ENCODE measurements at regions not wholly inside any gene's neighbourhood (a gene's known extent, or its start where the extent isn't known, plus 50 kb on each side); places are given as distances from the start of the nearest gene placed in this dataset.
"Not testable (repeated sequence)": the region's sequence is repeated elsewhere in the genome, so short reads cannot be mapped to it uniquely, and the experiment has no call there.

DNA sequence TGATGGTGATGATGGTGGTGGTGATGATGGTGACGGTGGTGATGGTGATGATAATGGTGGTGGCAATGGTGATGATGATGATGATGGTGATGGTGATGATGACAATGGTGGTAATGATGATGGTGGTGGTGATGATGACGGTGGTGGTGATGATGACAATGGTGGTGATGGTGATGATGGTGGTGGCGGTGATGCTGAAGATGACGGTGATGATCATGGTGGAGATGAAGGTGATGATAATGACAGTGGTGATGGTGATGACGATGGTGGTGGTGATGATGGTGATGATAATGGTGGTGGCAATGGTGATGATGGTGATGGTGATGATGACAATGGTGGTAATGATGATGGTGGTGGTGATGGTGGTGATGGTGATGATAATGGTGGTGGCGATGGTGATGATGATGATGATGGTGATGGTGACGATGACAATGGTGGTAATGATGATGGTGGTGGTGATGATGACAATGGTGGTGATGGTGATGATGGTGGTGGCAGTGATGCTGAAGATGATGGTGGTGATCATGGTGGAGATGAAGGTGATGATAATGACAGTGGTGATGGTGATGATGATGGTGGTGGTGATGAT is 283.0 kb downstream of the FOXL1 start:
- not testable (repeated sequence) for TF ChIP-seq FOXK1 (CRISPR knock-in tag; IDR thresholded peaks at IDR 0.05); CTCF (IDR thresholded peaks at IDR 0.05); CBFB (CRISPR knock-in tag; IDR thresholded peaks at IDR 0.05; ENCODE audit: low read depth); NR1H2 (CRISPR knock-in tag; IDR thresholded peaks at IDR 0.05); ZSCAN18 (CRISPR knock-in tag; IDR thresholded peaks at IDR 0.05); CREB1 (CRISPR knock-in tag; IDR thresholded peaks at IDR 0.05); TCF7 (CRISPR knock-in tag; IDR thresholded peaks at IDR 0.05; ENCODE audit: low read depth); USF2 (CRISPR knock-in tag; IDR thresholded peaks at IDR 0.05); ZNF416 (CRISPR knock-in tag; IDR thresholded peaks at IDR 0.05)
- TF ChIP-seq, protein P1, sequence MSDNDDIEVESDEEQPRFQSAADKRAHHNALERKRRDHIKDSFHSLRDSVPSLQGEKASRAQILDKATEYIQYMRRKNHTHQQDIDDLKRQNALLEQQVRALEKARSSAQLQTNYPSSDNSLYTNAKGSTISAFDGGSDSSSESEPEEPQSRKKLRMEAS (CRISPR knock-in tag; IDR thresholded peaks at IDR 0.05), result not testable (repeated sequence)
